Mammary epithelial cell (primary cell): ENCODE measurements at regions not wholly inside any gene's neighbourhood (a gene's known extent, or its start where the extent isn't known, plus 50 kb on each side); places are given as distances from the start of the nearest gene placed in this dataset.

Experiments
- CTCF ChIP-seq, 2 donors: IDR thresholded peaks in 1 of 2; conservative IDR thresholded peaks in 1 of 2; 2 replicates each; pipeline ENCODE4 v1.5.1; 2011 to 2012; ENCODE audit warnings: inconsistent platforms in 2 of 2, low read length in 2 of 2, mild to moderate bottlenecking in 2 of 2, control low read depth in 1 of 2, low read depth in 1 of 2; ENCODE audit not compliant: insufficient read depth in 1 of 2; ENCODE audit errors: extremely low read depth in 1 of 2
- EZH2 ChIP-seq: IDR thresholded peaks from 2 replicates; pipeline ENCODE4 v1.6.1; 2012; ENCODE audit warnings: low read length, inconsistent platforms, borderline replicate concordance

GRCh38 chr5:159821461-159821940, 94.8 kb upstream of the ADRA1B start:
- TF ChIP-seq CTCF (conservative IDR thresholded peaks at IDR 0.05 in 1 of 2, IDR thresholded peaks at IDR 0.05 in 1 of 2; ENCODE audit: extremely low read depth in 1 of 2, insufficient read depth in 1 of 2, low read depth in 1 of 2, low read length in 2 of 2) (no peak), EZH2 (no peak)
